ENCODE measurements at regions not wholly inside any gene's neighbourhood (a gene's known extent, or its start where the extent isn't known, plus 50 kb on each side); places are given as distances from the start of the nearest gene placed in this dataset.

DNA sequence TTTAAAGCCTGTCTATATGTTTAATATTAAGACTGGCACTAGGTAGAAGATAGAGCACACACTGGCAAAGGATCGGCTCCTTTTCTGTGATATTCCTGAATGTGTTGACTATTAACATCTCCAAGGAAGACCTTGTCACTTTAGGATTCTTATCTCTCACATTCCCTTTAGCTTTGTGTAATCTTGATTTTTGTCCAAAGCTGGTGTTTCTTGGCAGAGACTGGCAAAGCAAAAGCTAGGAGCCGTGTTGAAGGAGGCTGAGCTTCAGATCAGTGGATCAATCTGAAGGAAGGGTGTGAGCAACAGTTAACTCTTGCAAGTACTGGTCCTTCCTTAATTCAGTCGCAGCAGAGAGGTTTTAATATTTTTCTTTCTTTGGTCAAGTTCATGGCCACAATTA is 830.4 kb upstream of the ZNF608 start:
- peaks cover 61% of the 10 kb centered on the region for H3K4me1 Mint-ChIP-seq
- H3K27ac Mint-ChIP-seq (ENCODE audit: unreplicated experiment): no peak overlapping the region
- H3K27me3 Mint-ChIP-seq (ENCODE audit: low read depth): no peaks in the 10 kb centered on the region
- no peak for DNase-seq (ENCODE audit: low read depth, low spot score)
- H3K9me3 Mint-ChIP-seq: no peaks in the 10 kb centered on the region
- TF ChIP-seq, protein P1, sequence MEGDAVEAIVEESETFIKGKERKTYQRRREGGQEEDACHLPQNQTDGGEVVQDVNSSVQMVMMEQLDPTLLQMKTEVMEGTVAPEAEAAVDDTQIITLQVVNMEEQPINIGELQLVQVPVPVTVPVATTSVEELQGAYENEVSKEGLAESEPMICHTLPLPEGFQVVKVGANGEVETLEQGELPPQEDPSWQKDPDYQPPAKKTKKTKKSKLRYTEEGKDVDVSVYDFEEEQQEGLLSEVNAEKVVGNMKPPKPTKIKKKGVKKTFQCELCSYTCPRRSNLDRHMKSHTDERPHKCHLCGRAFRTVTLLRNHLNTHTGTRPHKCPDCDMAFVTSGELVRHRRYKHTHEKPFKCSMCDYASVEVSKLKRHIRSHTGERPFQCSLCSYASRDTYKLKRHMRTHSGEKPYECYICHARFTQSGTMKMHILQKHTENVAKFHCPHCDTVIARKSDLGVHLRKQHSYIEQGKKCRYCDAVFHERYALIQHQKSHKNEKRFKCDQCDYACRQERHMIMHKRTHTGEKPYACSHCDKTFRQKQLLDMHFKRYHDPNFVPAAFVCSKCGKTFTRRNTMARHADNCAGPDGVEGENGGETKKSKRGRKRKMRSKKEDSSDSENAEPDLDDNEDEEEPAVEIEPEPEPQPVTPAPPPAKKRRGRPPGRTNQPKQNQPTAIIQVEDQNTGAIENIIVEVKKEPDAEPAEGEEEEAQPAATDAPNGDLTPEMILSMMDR (conservative IDR thresholded peaks at IDR 0.05): no peak
- H3K4me3 Mint-ChIP-seq: no peak overlapping the region
- H3K36me3 Mint-ChIP-seq (ENCODE audit: low read depth): no peaks in the 10 kb centered on the region

DNA sequence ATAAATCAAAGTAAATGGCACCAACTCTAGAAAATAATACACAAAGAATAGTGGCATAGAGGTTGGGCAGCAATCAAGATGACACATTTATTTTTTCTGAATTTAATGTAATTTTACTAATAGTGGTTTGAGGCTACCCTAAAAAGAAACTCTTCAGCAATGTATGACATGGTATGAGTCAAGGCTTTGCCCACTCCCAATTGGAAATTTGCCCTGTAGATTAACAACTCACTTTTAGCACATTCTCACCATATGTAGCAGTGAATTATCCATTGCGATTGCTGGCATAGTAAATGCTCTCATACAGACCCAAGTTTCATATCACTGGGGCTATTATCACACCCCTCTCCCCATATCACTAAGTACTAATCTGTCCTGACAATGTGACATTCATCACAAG is 832.1 kb upstream of the ZNF608 start:
- H3K27ac Mint-ChIP-seq (ENCODE audit: unreplicated experiment): no peak overlapping the region
- no peaks in the 10 kb centered on the region for H3K27me3 Mint-ChIP-seq (ENCODE audit: low read depth)
- H3K4me1 Mint-ChIP-seq: peaks cover 51% of the 10 kb centered on the region
- no peaks in the 10 kb centered on the region for H3K9me3 Mint-ChIP-seq
- DNase-seq (ENCODE audit: low read depth, low spot score): no peak
- H3K36me3 Mint-ChIP-seq (ENCODE audit: low read depth): no peaks in the 10 kb centered on the region
- H3K4me3 Mint-ChIP-seq: no peak overlapping the region
- TF ChIP-seq, protein P1 (conservative IDR thresholded peaks at IDR 0.05): no peak

DNA sequence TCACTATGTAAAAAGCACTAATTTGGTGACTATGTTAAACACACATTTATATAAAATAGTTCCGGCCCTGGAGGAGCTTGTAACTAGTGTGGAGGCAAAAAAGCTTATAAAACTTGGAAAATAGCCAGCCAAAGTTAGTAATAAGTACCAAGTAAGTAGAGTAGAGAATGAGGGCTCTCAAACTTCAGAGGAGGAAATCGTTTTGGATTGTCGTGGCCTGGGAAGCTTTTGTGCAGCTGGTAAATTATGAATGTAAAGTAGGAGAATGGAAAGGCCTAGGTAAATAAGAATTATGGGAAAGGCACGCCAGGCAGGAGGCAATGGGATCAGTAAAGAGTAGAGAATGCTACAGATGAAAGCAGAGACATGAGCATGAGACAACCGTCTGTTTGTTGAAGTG is 832.7 kb upstream of the ZNF608 start:
- H3K4me1 Mint-ChIP-seq: peaks cover 47% of the 10 kb centered on the region
- TF ChIP-seq, protein P1 (conservative IDR thresholded peaks at IDR 0.05): no peak
- no peaks in the 10 kb centered on the region for H3K27me3 Mint-ChIP-seq (ENCODE audit: low read depth)
- DNase-seq (ENCODE audit: low read depth, low spot score): no peak
- no peaks in the 10 kb centered on the region for H3K36me3 Mint-ChIP-seq (ENCODE audit: low read depth)
- no peak overlapping the region for H3K4me3 Mint-ChIP-seq
- no peaks in the 10 kb centered on the region for H3K9me3 Mint-ChIP-seq
- H3K27ac Mint-ChIP-seq (ENCODE audit: unreplicated experiment): peak overlapping the region; percentile 12

DNA sequence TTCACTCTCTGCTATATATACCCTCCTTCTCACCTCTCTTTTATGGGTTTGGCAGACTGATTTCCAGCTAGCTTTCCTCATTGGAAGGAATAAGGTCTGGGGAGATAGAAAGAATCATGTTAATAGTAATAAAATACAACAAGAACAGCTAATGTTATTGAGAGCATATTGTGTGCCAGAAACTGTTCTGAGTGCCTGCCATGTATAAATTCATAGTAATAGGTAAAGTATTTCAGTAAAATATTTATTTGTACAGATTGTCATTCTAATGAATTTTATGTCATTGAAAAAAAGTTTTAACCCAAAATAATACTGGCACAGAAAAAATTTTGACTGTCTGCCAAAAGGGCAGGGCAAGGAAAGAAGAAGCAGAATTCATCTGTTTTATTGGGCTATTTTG is 834.9 kb upstream of the ZNF608 start:
- peaks cover 6% of the 10 kb centered on the region for H3K9me3 Mint-ChIP-seq
- H3K4me3 Mint-ChIP-seq: no peak overlapping the region
- H3K27ac Mint-ChIP-seq (ENCODE audit: unreplicated experiment): no peak overlapping the region
- TF ChIP-seq, protein P1 (conservative IDR thresholded peaks at IDR 0.05): no peak
- no peak for DNase-seq (ENCODE audit: low read depth, low spot score)
- H3K27me3 Mint-ChIP-seq (ENCODE audit: low read depth): no peaks in the 10 kb centered on the region
- H3K4me1 Mint-ChIP-seq: peaks cover 27% of the 10 kb centered on the region
- no peaks in the 10 kb centered on the region for H3K36me3 Mint-ChIP-seq (ENCODE audit: low read depth)

DNA sequence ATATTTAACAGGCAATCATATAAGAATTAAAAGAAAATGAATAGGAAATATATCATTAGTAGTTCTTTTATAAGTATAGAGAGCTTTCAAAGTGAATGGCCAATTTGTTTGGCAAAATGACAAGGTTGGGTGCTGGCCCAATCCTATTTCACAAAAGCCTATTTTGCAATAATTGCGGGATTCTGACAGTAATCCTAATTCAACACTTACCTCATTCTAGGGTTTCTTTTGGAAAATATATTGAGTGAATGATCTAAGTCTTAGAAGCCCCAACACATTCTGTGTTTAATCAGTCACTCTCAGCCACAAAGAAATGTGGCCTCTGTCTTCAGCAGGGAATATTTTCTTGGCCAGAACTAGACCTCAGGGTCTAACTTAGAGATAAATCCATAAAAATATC is 835.9 kb upstream of the ZNF608 start:
- Mint-ChIP-seq H3K27me3 (ENCODE audit: low read depth) (no peaks in the 10 kb centered on the region), H3K27ac (ENCODE audit: unreplicated experiment) (no peak overlapping the region), H3K4me3 (no peak overlapping the region), H3K36me3 (ENCODE audit: low read depth) (no peaks in the 10 kb centered on the region), H3K4me1 (peaks cover 19% of the 10 kb centered on the region), H3K9me3 (peaks cover 8% of the 10 kb centered on the region)
- no peak for DNase-seq (ENCODE audit: low read depth, low spot score)
- TF ChIP-seq, protein P1 (conservative IDR thresholded peaks at IDR 0.05): no peak

All from neural crest cell (in vitro differentiated cells).